SU-DHL-6 (cell line): ENCODE measurements at regions not wholly inside any gene's neighbourhood (a gene's known extent, or its start where the extent isn't known, plus 50 kb on each side); places are given as distances from the start of the nearest gene placed in this dataset.

Experiments used
- H2AFZ ChIP-seq: fragments of 200-600 bp; sonication (generic); 2 replicates; pipeline ENCODE4 v1.6.1; 2014; ENCODE audit warnings: low read depth, mild to moderate bottlenecking, moderate library complexity, mixed read lengths, antibody characterized with exemption, low read length; ENCODE audit not compliant: severe bottlenecking
- H3F3A ChIP-seq: fragments of 200-600 bp; shearing (Covaris generic); 2 replicates; pipeline ENCODE4 v1.6.0; 2016; ENCODE audit warnings: antibody characterized with exemption, mild to moderate bottlenecking; ENCODE audit not compliant: insufficient read depth
- H3K27ac ChIP-seq: fragments of 200-600 bp; sonication (generic); 2 replicates; pipeline ENCODE4 v1.5.1; 2016; ENCODE audit warnings: low read depth, mild to moderate bottlenecking, low read length, moderate library complexity, mixed read lengths
- H3K27me3 ChIP-seq: fragments of 200-600 bp; sonication (generic), shearing (Covaris generic); 2 replicates; pipeline ENCODE4 v1.6.0; 2014; ENCODE audit warnings: mild to moderate bottlenecking, low read length
- H3K36me3 ChIP-seq: fragments of 200-600 bp; sonication (generic); 2 replicates; pipeline ENCODE4 v1.6.1; 2014; ENCODE audit warnings: mild to moderate bottlenecking, low read length, mixed read lengths
- H3K4me2 ChIP-seq: fragments of 300-600, 200-600 bp; shearing (Covaris generic), sonication (generic); 2 replicates; pipeline ENCODE4 v1.6.0; 2014; ENCODE audit warnings: low read length, low read depth, mild to moderate bottlenecking; ENCODE audit not compliant: poor library complexity, severe bottlenecking
- H3K4me3 ChIP-seq: fragments of 200-600 bp; sonication (generic); 2 replicates; pipeline ENCODE4 v1.5.1; 2014; ENCODE audit warnings: antibody characterized with exemption, low read length, mild to moderate bottlenecking, mixed read lengths; ENCODE audit not compliant: insufficient read depth, poor library complexity, severe bottlenecking
- H3K79me2 ChIP-seq: fragments of 200-600 bp; sonication (generic); 2 replicates; pipeline ENCODE4 v1.6.1; 2014; ENCODE audit warnings: mild to moderate bottlenecking, low read length, moderate library complexity; ENCODE audit not compliant: insufficient read depth
- H3K9ac ChIP-seq: fragments of 200-600 bp; sonication (generic); 2 replicates; pipeline ENCODE4 v1.7.0; 2014; ENCODE audit warnings: mild to moderate bottlenecking, low read length
- H3K9me2 ChIP-seq: fragments of 200-600 bp; sonication (generic); replicated peaks from 2 replicates; pipeline ENCODE4 v1.6.1; 2014; ENCODE audit warnings: low read length; ENCODE audit not compliant: insufficient read depth
- H3K9me3 ChIP-seq: fragments of 200-600 bp; sonication (generic); 2 replicates; pipeline ENCODE4 v1.6.1; 2014; ENCODE audit warnings: low read length, mixed read lengths; ENCODE audit not compliant: insufficient read depth
- H4K20me1 ChIP-seq: fragments of 200-600 bp; sonication (generic); 2 replicates; pipeline ENCODE4 v1.6.1; 2014; ENCODE audit warnings: low read depth, mild to moderate bottlenecking, antibody characterized with exemption, low read length, moderate library complexity, mixed read lengths
- EZH2phosphoT487 ChIP-seq: fragments of 200-600 bp; sonication (generic), shearing (Covaris generic); conservative IDR thresholded peaks from 2 replicates; pipeline ENCODE4 v1.6.1; 2018; ENCODE audit warnings: mild to moderate bottlenecking, antibody characterized with exemption, low read length, moderate library complexity, mixed read lengths
- TF ChIP-seq, protein P1 (sequence below): fragments of 200-600 bp; sonication (generic); IDR thresholded peaks from one replicate; pipeline ENCODE4 v1.5.1; 2017; ENCODE audit warnings: antibody characterized with exemption, mild to moderate bottlenecking, low read length, moderate library complexity; ENCODE audit not compliant: insufficient read depth, poor library complexity, severe bottlenecking

GRCh38 chr14:34044373-34044637, 93.4 kb upstream of the EGLN3 start:
- no peak overlapping the region for H3K9ac ChIP-seq
- no peak overlapping the region for H3K4me3 ChIP-seq
- no peaks in the 10 kb centered on the region for H4K20me1 ChIP-seq
- H3F3A ChIP-seq = no peaks in the 10 kb centered on the region
- H3K27me3 ChIP-seq = no peaks in the 10 kb centered on the region
- no peak for TF ChIP-seq EZH2phosphoT487
- TF ChIP-seq, protein P1, sequence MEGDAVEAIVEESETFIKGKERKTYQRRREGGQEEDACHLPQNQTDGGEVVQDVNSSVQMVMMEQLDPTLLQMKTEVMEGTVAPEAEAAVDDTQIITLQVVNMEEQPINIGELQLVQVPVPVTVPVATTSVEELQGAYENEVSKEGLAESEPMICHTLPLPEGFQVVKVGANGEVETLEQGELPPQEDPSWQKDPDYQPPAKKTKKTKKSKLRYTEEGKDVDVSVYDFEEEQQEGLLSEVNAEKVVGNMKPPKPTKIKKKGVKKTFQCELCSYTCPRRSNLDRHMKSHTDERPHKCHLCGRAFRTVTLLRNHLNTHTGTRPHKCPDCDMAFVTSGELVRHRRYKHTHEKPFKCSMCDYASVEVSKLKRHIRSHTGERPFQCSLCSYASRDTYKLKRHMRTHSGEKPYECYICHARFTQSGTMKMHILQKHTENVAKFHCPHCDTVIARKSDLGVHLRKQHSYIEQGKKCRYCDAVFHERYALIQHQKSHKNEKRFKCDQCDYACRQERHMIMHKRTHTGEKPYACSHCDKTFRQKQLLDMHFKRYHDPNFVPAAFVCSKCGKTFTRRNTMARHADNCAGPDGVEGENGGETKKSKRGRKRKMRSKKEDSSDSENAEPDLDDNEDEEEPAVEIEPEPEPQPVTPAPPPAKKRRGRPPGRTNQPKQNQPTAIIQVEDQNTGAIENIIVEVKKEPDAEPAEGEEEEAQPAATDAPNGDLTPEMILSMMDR = no peak
- no peak overlapping the region for H3K27ac ChIP-seq
- H3K79me2 ChIP-seq = no peaks in the 10 kb centered on the region
- no peak overlapping the region for H2AFZ ChIP-seq
- no peaks in the 10 kb centered on the region for H3K9me3 ChIP-seq
- H3K4me2 ChIP-seq = no peak overlapping the region
- H3K36me3 ChIP-seq = no peaks in the 10 kb centered on the region
- H3K9me2 ChIP-seq = no peaks in the 10 kb centered on the region

GRCh38 chr14:34043627-34044372, 92.9 kb upstream of the EGLN3 start:
- no peaks in the 10 kb centered on the region for H3K36me3 ChIP-seq
- no peaks in the 10 kb centered on the region for H3K79me2 ChIP-seq
- no peak overlapping the region for H3K9ac ChIP-seq
- H2AFZ ChIP-seq = no peak overlapping the region
- no peaks in the 10 kb centered on the region for H3K9me2 ChIP-seq
- H3K9me3 ChIP-seq = no peaks in the 10 kb centered on the region
- H3K4me3 ChIP-seq = no peak overlapping the region
- no peaks in the 10 kb centered on the region for H4K20me1 ChIP-seq
- H3K27ac ChIP-seq = no peak overlapping the region
- H3K27me3 ChIP-seq = no peaks in the 10 kb centered on the region
- TF ChIP-seq EZH2phosphoT487 = no peak
- TF ChIP-seq, protein P1 = no peak
- no peak overlapping the region for H3K4me2 ChIP-seq
- H3F3A ChIP-seq = no peaks in the 10 kb centered on the region

- Histone ChIP-seq H3F3A (no peaks in the 10 kb centered on the region), H3K27ac (no peak overlapping the region), H3K9me2 (no peaks in the 10 kb centered on the region), H3K4me2 (no peak overlapping the region), H3K9me3 (no peaks in the 10 kb centered on the region), H3K27me3 (no peaks in the 10 kb centered on the region), H3K4me3 (no peak overlapping the region), H3K36me3 (no peaks in the 10 kb centered on the region), H3K9ac (no peak overlapping the region), H4K20me1 (no peaks in the 10 kb centered on the region), H2AFZ (no peak overlapping the region), H3K79me2 (no peaks in the 10 kb centered on the region)
- TF ChIP-seq, protein P1 = no peak
- no peak for TF ChIP-seq EZH2phosphoT487
Measured at GRCh38 chr14:34041220-34041619, 90.3 kb upstream of the EGLN3 start.
